Activated naive CD8-positive, alpha-beta T cell treated with anti-CD3 and anti-CD28 coated beads for 36 hours (primary cell): ENCODE measurements at regions not wholly inside any gene's neighbourhood (a gene's known extent, or its start where the extent isn't known, plus 50 kb on each side); places are given as distances from the start of the nearest gene placed in this dataset.

Experiments used
- DNase-seq: peaks from one replicate; pipeline ENCODE4 v3.0.0; 2021
- H3K27ac Mint-ChIP-seq: one replicate; pipeline ENCODE4 v1.8.0; 2022; ENCODE audit warnings: mild to moderate bottlenecking, moderate library complexity, mixed read lengths
- H3K27me3 Mint-ChIP-seq: one replicate; pipeline ENCODE4 v1.8.0; 2022; ENCODE audit warnings: mild to moderate bottlenecking, mixed read lengths
- H3K36me3 Mint-ChIP-seq: one replicate; pipeline ENCODE4 v1.8.0; 2021; ENCODE audit warnings: mild to moderate bottlenecking, mixed read lengths
- H3K4me1 Mint-ChIP-seq: one replicate; pipeline ENCODE4 v1.8.0; 2021; ENCODE audit warnings: mixed read lengths
- H3K4me3 Mint-ChIP-seq: one replicate; pipeline ENCODE4 v1.8.0; 2022; ENCODE audit warnings: mild to moderate bottlenecking, moderate library complexity, mixed read lengths
- H3K9me3 Mint-ChIP-seq: one replicate; pipeline ENCODE4 v1.8.0; 2022; ENCODE audit warnings: mixed read lengths

- Mint-ChIP-seq H3K4me3 (no peak overlapping the region), H3K36me3 (no peaks in the 10 kb centered on the region), H3K9me3 (no peaks in the 10 kb centered on the region), H3K27me3 (no peaks in the 10 kb centered on the region), H3K4me1 (no peaks in the 10 kb centered on the region), H3K27ac (no peak overlapping the region)
- no peak for DNase-seq
Observed at GRCh38 chr4:13143222-13144070, 340.7 kb downstream of the RAB28 start.

- H3K4me3 Mint-ChIP-seq, result no peak overlapping the region
- no peaks in the 10 kb centered on the region for H3K36me3 Mint-ChIP-seq
- DNase-seq, result no peak
- H3K4me1 Mint-ChIP-seq, result no peaks in the 10 kb centered on the region
- H3K27me3 Mint-ChIP-seq, result no peaks in the 10 kb centered on the region
- no peak overlapping the region for H3K27ac Mint-ChIP-seq
- H3K9me3 Mint-ChIP-seq, result no peaks in the 10 kb centered on the region
Observed at GRCh38 chr4:13142726-13143125, 341.4 kb downstream of the RAB28 start.

- Mint-ChIP-seq H3K27ac (no peak overlapping the region), H3K36me3 (no peaks in the 10 kb centered on the region), H3K27me3 (no peaks in the 10 kb centered on the region), H3K4me3 (no peak overlapping the region), H3K4me1 (no peaks in the 10 kb centered on the region), H3K9me3 (no peaks in the 10 kb centered on the region)
- no peak for DNase-seq
Observed at GRCh38 chr4:13142191-13142590, 341.9 kb downstream of the RAB28 start.

GRCh38 chr4:13137390-13137789 lies 346.8 kb downstream of the RAB28 start:
- Mint-ChIP-seq H3K27me3 (no peaks in the 10 kb centered on the region), H3K4me1 (no peaks in the 10 kb centered on the region), H3K36me3 (peaks cover 11% of the 10 kb centered on the region), H3K27ac (no peak overlapping the region), H3K9me3 (peaks cover 3% of the 10 kb centered on the region), H3K4me3 (no peak overlapping the region)
- DNase-seq, result no peak

GRCh38 chr4:13133700-13134099 lies 350.4 kb downstream of the RAB28 start:
- no peak overlapping the region for H3K4me3 Mint-ChIP-seq
- no peak for DNase-seq
- no peaks in the 10 kb centered on the region for H3K4me1 Mint-ChIP-seq
- no peak overlapping the region for H3K27ac Mint-ChIP-seq
- H3K27me3 Mint-ChIP-seq, result no peaks in the 10 kb centered on the region
- peaks cover 11% of the 10 kb centered on the region for H3K36me3 Mint-ChIP-seq
- H3K9me3 Mint-ChIP-seq, result peaks cover 3% of the 10 kb centered on the region

GRCh38 chr4:13130848-13131247 lies 353.3 kb downstream of the RAB28 start:
- Mint-ChIP-seq H3K27me3 (no peaks in the 10 kb centered on the region), H3K9me3 (peaks cover 3% of the 10 kb centered on the region), H3K27ac (no peak overlapping the region), H3K4me3 (no peak overlapping the region), H3K4me1 (no peaks in the 10 kb centered on the region), H3K36me3 (peaks cover 11% of the 10 kb centered on the region)
- DNase-seq, result no peak

- no peaks in the 10 kb centered on the region for H3K27me3 Mint-ChIP-seq
- DNase-seq, result no peak
- no peak overlapping the region for H3K4me3 Mint-ChIP-seq
- no peaks in the 10 kb centered on the region for H3K4me1 Mint-ChIP-seq
- H3K36me3 Mint-ChIP-seq, result peaks cover 3% of the 10 kb centered on the region
- H3K9me3 Mint-ChIP-seq, result no peaks in the 10 kb centered on the region
- no peak overlapping the region for H3K27ac Mint-ChIP-seq
Observed at GRCh38 chr4:13129095-13129494, 355.0 kb downstream of the RAB28 start.

- Mint-ChIP-seq H3K27me3 (no peaks in the 10 kb centered on the region), H3K4me3 (no peak overlapping the region), H3K27ac (no peak overlapping the region), H3K9me3 (no peaks in the 10 kb centered on the region), H3K36me3 (no peaks in the 10 kb centered on the region), H3K4me1 (no peaks in the 10 kb centered on the region)
- no peak for DNase-seq
Observed at GRCh38 chr4:13126976-13127910, 356.9 kb downstream of the RAB28 start.

GRCh38 chr4:13118633-13119032 lies 365.5 kb downstream of the RAB28 start:
- DNase-seq, result no peak
- no peaks in the 10 kb centered on the region for H3K27me3 Mint-ChIP-seq
- H3K9me3 Mint-ChIP-seq, result no peaks in the 10 kb centered on the region
- H3K36me3 Mint-ChIP-seq, result no peaks in the 10 kb centered on the region
- H3K4me1 Mint-ChIP-seq, result no peaks in the 10 kb centered on the region
- H3K4me3 Mint-ChIP-seq, result no peak overlapping the region
- no peak overlapping the region for H3K27ac Mint-ChIP-seq

- Mint-ChIP-seq H3K27ac (no peak overlapping the region), H3K9me3 (peaks cover 8% of the 10 kb centered on the region), H3K4me1 (no peaks in the 10 kb centered on the region)
Observed at GRCh38 chr4:13117185-13117584, 367.0 kb downstream of the RAB28 start.

GRCh38 chr4:13112030-13112429 lies 372.1 kb downstream of the RAB28 start:
- no peak for DNase-seq

More at GRCh38 chr4:13117185-13117584, 367.0 kb downstream of the RAB28 start:
- no peak for DNase-seq
- peaks cover 2% of the 10 kb centered on the region for H3K36me3 Mint-ChIP-seq
- no peaks in the 10 kb centered on the region for H3K27me3 Mint-ChIP-seq
- no peak overlapping the region for H3K4me3 Mint-ChIP-seq

GRCh38 chr4:13109536-13109935 lies 374.6 kb downstream of the RAB28 start:
- Mint-ChIP-seq H3K4me1 (no peaks in the 10 kb centered on the region), H3K9me3 (peaks cover 33% of the 10 kb centered on the region), H3K36me3 (peaks cover 12% of the 10 kb centered on the region), H3K27me3 (no peaks in the 10 kb centered on the region), H3K27ac (no peak overlapping the region), H3K4me3 (no peak overlapping the region)
- no peak for DNase-seq

More at GRCh38 chr4:13112030-13112429, 372.1 kb downstream of the RAB28 start:
- no peak overlapping the region for H3K27ac Mint-ChIP-seq
- H3K4me1 Mint-ChIP-seq, result no peaks in the 10 kb centered on the region
- peaks cover 33% of the 10 kb centered on the region for H3K9me3 Mint-ChIP-seq
- no peaks in the 10 kb centered on the region for H3K27me3 Mint-ChIP-seq
- H3K4me3 Mint-ChIP-seq, result no peak overlapping the region
- H3K36me3 Mint-ChIP-seq, result peaks cover 12% of the 10 kb centered on the region

GRCh38 chr4:13108096-13108495 lies 376.0 kb downstream of the RAB28 start:
- Mint-ChIP-seq H3K4me1 (no peaks in the 10 kb centered on the region), H3K9me3 (peaks cover 33% of the 10 kb centered on the region), H3K27me3 (no peaks in the 10 kb centered on the region), H3K36me3 (peaks cover 12% of the 10 kb centered on the region), H3K27ac (no peak overlapping the region), H3K4me3 (no peak overlapping the region)
- DNase-seq, result no peak

- Mint-ChIP-seq H3K36me3 (peaks cover 6% of the 10 kb centered on the region), H3K4me1 (no peaks in the 10 kb centered on the region), H3K27ac (no peak overlapping the region), H3K27me3 (no peaks in the 10 kb centered on the region), H3K4me3 (no peak overlapping the region), H3K9me3 (peaks cover 5% of the 10 kb centered on the region)
- no peak for DNase-seq
Observed at GRCh38 chr4:13103382-13104015, 380.6 kb downstream of the RAB28 start.
